IMR-90 (cell line): ENCODE measurements at regions not wholly inside any gene's neighbourhood (a gene's known extent, or its start where the extent isn't known, plus 50 kb on each side); places are given as distances from the start of the nearest gene placed in this dataset.

Source experiments
- ATAC-seq: fragments of 200-7000 bp; cut with Tn5 transposase; 2 replicates; pipeline ENCODE4 v1.9.1; 2020; ENCODE audit warnings: low read depth, mild to moderate bottlenecking, moderate library complexity
- BruUV-seq: library from RNA; stranded (reverse); fragments of 400-500 nt; replicated peaks from 2 replicates; lab custom pipeline; 2021; lab: Mats Ljungman, UMichigan
- CTCF ChIA-PET: fragments of 300-600 bp; formaldehyde crosslinking; extraction: SDS; loops from one replicate; lab custom pipeline; 2021; ENCODE audit warnings: antibody characterized with exemption; lab: Yijun Ruan, JAX
- POLR2A ChIA-PET: fragments of 300-600 bp; sonication (Branson Sonifier 250); formaldehyde crosslinking; loops from one replicate; lab custom pipeline; 2022; ENCODE audit warnings: antibody characterized with exemption; ENCODE audit not compliant: unreplicated experiment; lab: Charles Lee
- DNase-seq: peaks from one replicate; pipeline ENCODE4 v3.0.0; 2013
- H2AFZ ChIP-seq: replicated peaks from 2 replicates; pipeline ENCODE3; 2013; ENCODE audit warnings: low read length, mild to moderate bottlenecking; ENCODE audit not compliant: poor library complexity
- H2AK5ac ChIP-seq: 2 replicates; pipeline ENCODE4 v1.6.1; 2013; ENCODE audit warnings: low read depth, low read length, inconsistent platforms
- H2AK9ac ChIP-seq: replicated peaks from 2 replicates; pipeline ENCODE3; 2013; ENCODE audit warnings: mild to moderate bottlenecking, low read depth, low read length, moderate library complexity; ENCODE audit not compliant: poor library complexity
- H2BK120ac ChIP-seq: 2 replicates; pipeline ENCODE4 v1.6.1; 2013; ENCODE audit warnings: low read depth, low read length, inconsistent platforms
- H2BK15ac ChIP-seq: 3 replicates; pipeline ENCODE4 v1.6.1; 2013; ENCODE audit warnings: low read depth, low read length, inconsistent platforms
- H2BK20ac ChIP-seq: 2 replicates; pipeline ENCODE4 v1.6.1; 2013; ENCODE audit warnings: low read depth, mild to moderate bottlenecking, inconsistent platforms, low read length, moderate library complexity
- H2BK5ac ChIP-seq: 2 replicates; pipeline ENCODE4 v1.6.1; 2013; ENCODE audit warnings: mild to moderate bottlenecking, low read depth, low read length, inconsistent platforms; ENCODE audit not compliant: poor library complexity, severe bottlenecking
- H3K14ac ChIP-seq: replicated peaks from 2 replicates; pipeline ENCODE4 v1.6.1; 2013; ENCODE audit warnings: low read depth, low read length, inconsistent platforms
- H3K18ac ChIP-seq: 2 replicates; pipeline ENCODE4 v1.6.1; 2013; ENCODE audit warnings: low read depth, low read length, control low read depth
- H3K23ac ChIP-seq: 2 replicates; pipeline ENCODE4 v1.6.1; 2013; ENCODE audit warnings: low read depth, low read length, inconsistent platforms
- H3K27ac ChIP-seq: 2 replicates; pipeline ENCODE4 v1.5.1; 2013; ENCODE audit warnings: mild to moderate bottlenecking, control low read depth, low read length; ENCODE audit not compliant: insufficient read depth
- H3K27me3 ChIP-seq: 2 replicates; pipeline ENCODE4 v1.6.1; 2013; ENCODE audit warnings: low read length; ENCODE audit not compliant: control insufficient read depth, insufficient read depth
- H3K36me3 ChIP-seq: 2 replicates; pipeline ENCODE4 v1.6.1; 2013; ENCODE audit warnings: low read length, mixed read lengths; ENCODE audit not compliant: control insufficient read depth, insufficient read depth
- H3K4ac ChIP-seq: 2 replicates; pipeline ENCODE4 v1.6.1; 2013; ENCODE audit warnings: low read depth, low read length, inconsistent platforms
- H3K4me1 ChIP-seq: 2 replicates; pipeline ENCODE4 v1.6.1; 2013; ENCODE audit warnings: low read length, mixed read lengths; ENCODE audit not compliant: control insufficient read depth, insufficient read depth
- H3K4me2 ChIP-seq: 2 replicates; pipeline ENCODE4 v1.6.1; 2013; ENCODE audit warnings: low read depth, mild to moderate bottlenecking, control low read depth, low read length, moderate library complexity
- H3K4me3 ChIP-seq: 2 replicates; pipeline ENCODE4 v1.5.1; 2013; ENCODE audit warnings: low read depth, mild to moderate bottlenecking, control low read depth, low read length, moderate library complexity; ENCODE audit not compliant: insufficient read depth
- H3K56ac ChIP-seq: 2 replicates; pipeline ENCODE4 v1.6.1; 2013; ENCODE audit warnings: low read length, inconsistent platforms; ENCODE audit not compliant: insufficient read depth; ENCODE audit errors: extremely low read depth
- H3K79me1 ChIP-seq, 2 experiments: 2 replicates each; pipeline ENCODE4 v1.6.1; 2013; ENCODE audit warnings: low read length in 2 of 2, inconsistent platforms in 1 of 2, low read depth in 1 of 2
- H3K9ac ChIP-seq: 2 replicates; pipeline ENCODE4 v1.6.1; 2013; ENCODE audit warnings: low read depth, low read length, control low read depth
- H3K9me1 ChIP-seq: 2 replicates; pipeline ENCODE4 v1.6.1; 2013; ENCODE audit warnings: low read length, inconsistent platforms; ENCODE audit not compliant: insufficient read depth
- H3K9me3 ChIP-seq: 2 replicates; pipeline ENCODE4 v1.6.1; 2013; ENCODE audit warnings: low read length; ENCODE audit not compliant: control insufficient read depth, insufficient read depth
- H4K20me1 ChIP-seq: 2 replicates; pipeline ENCODE4 v1.6.1; 2013; ENCODE audit warnings: low read length, inconsistent platforms; ENCODE audit not compliant: insufficient read depth
- H4K5ac ChIP-seq: 2 replicates; pipeline ENCODE4 v1.6.1; 2013; ENCODE audit warnings: mild to moderate bottlenecking, low read depth, low read length, control low read depth
- H4K8ac ChIP-seq, 2 experiments: 2 replicates each; pipeline ENCODE4 v1.6.1; 2013; ENCODE audit warnings: low read depth in 2 of 2, low read length in 2 of 2, control low read depth in 1 of 2, inconsistent platforms in 1 of 2
- H4K91ac ChIP-seq: 2 replicates; pipeline ENCODE4 v1.6.1; 2013; ENCODE audit warnings: low read depth, low read length, inconsistent platforms; ENCODE audit not compliant: insufficient read depth
- BHLHE40 ChIP-seq: fragments of 150-350 bp; IDR thresholded peaks from 2 replicates; pipeline ENCODE4 v1.6.1; 2016; ENCODE audit warnings: mild to moderate bottlenecking, low read depth, low read length
- CTCF ChIP-seq: conservative IDR thresholded peaks from 2 replicates; pipeline ENCODE4 v1.5.1; 2012; ENCODE audit warnings: mild to moderate bottlenecking, low read depth, low read length, improper control_type of control experiment
- ELK1 ChIP-seq: fragments of 150-350 bp; IDR thresholded peaks from 2 replicates; pipeline ENCODE4 v1.6.1; 2016; ENCODE audit warnings: low read depth, mild to moderate bottlenecking, low read length, moderate library complexity, borderline replicate concordance
- FOS ChIP-seq: fragments of 150-350 bp; IDR thresholded peaks from 2 replicates; pipeline ENCODE4 v1.6.1; 2016; ENCODE audit warnings: low read depth, low read length
- MAFK ChIP-seq: IDR thresholded peaks from 2 replicates; pipeline ENCODE4 v1.6.1; 2012; ENCODE audit warnings: low read depth, low read length, improper control_type of control experiment
- MAZ ChIP-seq: IDR thresholded peaks from 2 replicates; pipeline ENCODE4 v1.6.1; 2012; ENCODE audit warnings: low read depth, mild to moderate bottlenecking, low read length, improper control_type of control experiment, moderate library complexity, borderline replicate concordance
- MXI1 ChIP-seq: IDR thresholded peaks from 2 replicates; pipeline ENCODE4 v1.6.1; 2012; ENCODE audit warnings: low read depth, mild to moderate bottlenecking, low read length, moderate library complexity, borderline replicate concordance
- NFE2L2 ChIP-seq: fragments of 150-350 bp; IDR thresholded peaks from 2 replicates; pipeline ENCODE4 v1.6.1; 2016; ENCODE audit warnings: low read depth, mild to moderate bottlenecking, low read length
- POLR2A ChIP-seq: IDR thresholded peaks from 2 replicates; pipeline ENCODE4 v1.6.1; 2012; ENCODE audit warnings: mild to moderate bottlenecking, low read depth, low read length
- RAD21 ChIP-seq: IDR thresholded peaks from 2 replicates; pipeline ENCODE4 v1.6.1; 2012; ENCODE audit warnings: low read length, improper control_type of control experiment
- RFX5 ChIP-seq: IDR thresholded peaks from 2 replicates; pipeline ENCODE4 v1.8.0; 2012; ENCODE audit warnings: low read depth, mild to moderate bottlenecking, low read length, moderate library complexity
- SMC3 ChIP-seq: fragments of 150-350 bp; IDR thresholded peaks from 2 replicates; pipeline ENCODE4 v1.6.1; 2016; ENCODE audit warnings: low read depth, mild to moderate bottlenecking, antibody characterized with exemption, low read length, moderate library complexity
- USF2 ChIP-seq: fragments of 150-350 bp; IDR thresholded peaks from 2 replicates; pipeline ENCODE4 v1.6.1; 2017; ENCODE audit warnings: mild to moderate bottlenecking, antibody characterized with exemption, low read length, low read depth
- whole genome bisulfite sequencing, 2 experiments: methylation state at CpG; one replicate each; pipeline versions ENCODE4 v1.1.5 to v1.1.7; 2013; ENCODE audit warnings: missing lambda C conversion rate in 2 of 2; ENCODE audit not compliant: insufficient read length in 1 of 2; ENCODE audit errors: extremely low coverage in 2 of 2; 5-methylcytosine and 5-hydroxymethylcytosine counted together
- dilution Hi-C: fragments of 300-500 bp; cut with HindIII; formaldehyde crosslinking; loops from one replicate; pipeline ENCODE4 v1.14.3; 2018; ENCODE audit warnings: low sequenced_read_pairs; ENCODE audit not compliant: unreplicated experiment
- in situ Hi-C: fragments of 300-500 bp; cut with MboI; formaldehyde crosslinking; loops from 3 replicates; pipeline ENCODE4 v1.14.3; 2019; ENCODE audit warnings: low sequenced_read_pairs, inconsistent platforms, mixed read lengths
- intact Hi-C: fragments of 100-400 bp; cut with micrococcal nuclease; formaldehyde crosslinking; loops from 2 replicates; pipeline ENCODE4 v1.10.0; 2022

- ChIA-PET CTCF (no interaction called here), POLR2A (no interaction called here)
- no peak overlapping the region for H4K5ac ChIP-seq
- no peak overlapping the region for H3K9ac ChIP-seq
- ATAC-seq: no peak
- intact Hi-C loops: no loop called here
- no peak overlapping the region for H2AK5ac ChIP-seq
- H2BK5ac ChIP-seq: no peak overlapping the region
- H3K14ac ChIP-seq: no peak overlapping the region
- no peak overlapping the region for H4K91ac ChIP-seq
- H4K8ac ChIP-seq: no peak overlapping the region
- H3K9me1 ChIP-seq: no peaks in the 10 kb centered on the region
- H4K20me1 ChIP-seq: no peaks in the 10 kb centered on the region
- no peaks in the 10 kb centered on the region for H3K36me3 ChIP-seq
- no peak overlapping the region for H2BK120ac ChIP-seq
- no peak overlapping the region for H3K56ac ChIP-seq
- TF ChIP-seq RFX5 (no peak), CTCF (no peak), NFE2L2 (no peak), MAFK (no peak), RAD21 (no peak), POLR2A (no peak), MXI1 (no peak), USF2 (no peak), MAZ (no peak), FOS (no peak), BHLHE40 (no peak), SMC3 (no peak), ELK1 (no peak)
- 78% methylated on average over 11 of the region's 29 CpGs; no CpG with 5 or more reads in 1 of the 2 experiments for WGBS, 2 experiments
- no peaks in the 10 kb centered on the region for H3K27me3 ChIP-seq
- H3K4me3 ChIP-seq: no peak overlapping the region
- no peak overlapping the region for H3K18ac ChIP-seq
- H3K27ac ChIP-seq: no peak overlapping the region
- no peak overlapping the region for H2BK20ac ChIP-seq
- dilution Hi-C loops: no loop called here
- no peak overlapping the region for H2BK15ac ChIP-seq
- no TSS peak for BruUV-seq
- peaks cover 33% of the 10 kb centered on the region for H3K9me3 ChIP-seq
- no peak overlapping the region for H2AK9ac ChIP-seq
- no peak overlapping the region for H3K4ac ChIP-seq
- no peak overlapping the region for H2AFZ ChIP-seq
- no peak overlapping the region for H3K23ac ChIP-seq
- H3K4me1 ChIP-seq: no peaks in the 10 kb centered on the region
- DNase-seq: no peak
- in situ Hi-C loops: no loop called here
- H3K4me2 ChIP-seq: no peak overlapping the region
- no peaks in the 10 kb centered on the region for H3K79me1 ChIP-seq
Measured at GRCh38 chr2:880201-880970, 70.3 kb upstream of the SNTG2 start.
